GM23248 (cell line): ENCODE measurements at regions not wholly inside any gene's neighbourhood (a gene's known extent, or its start where the extent isn't known, plus 50 kb on each side); places are given as distances from the start of the nearest gene placed in this dataset.

Source experiments
- EZH2 ChIP-seq: fragments of 200-600 bp; sonication (generic); IDR thresholded peaks from 2 replicates; pipeline ENCODE4 v1.6.1; 2018; ENCODE audit warnings: antibody characterized with exemption, mild to moderate bottlenecking; ENCODE audit not compliant: insufficient read depth, poor library complexity, severe bottlenecking
- EZH2phosphoT487 ChIP-seq: fragments of 200-600 bp; sonication (generic); IDR thresholded peaks from 2 replicates; pipeline ENCODE4 v1.6.1; 2018; ENCODE audit warnings: antibody characterized with exemption, moderate library complexity, mild to moderate bottlenecking, low read depth; ENCODE audit not compliant: insufficient read depth

DNA sequence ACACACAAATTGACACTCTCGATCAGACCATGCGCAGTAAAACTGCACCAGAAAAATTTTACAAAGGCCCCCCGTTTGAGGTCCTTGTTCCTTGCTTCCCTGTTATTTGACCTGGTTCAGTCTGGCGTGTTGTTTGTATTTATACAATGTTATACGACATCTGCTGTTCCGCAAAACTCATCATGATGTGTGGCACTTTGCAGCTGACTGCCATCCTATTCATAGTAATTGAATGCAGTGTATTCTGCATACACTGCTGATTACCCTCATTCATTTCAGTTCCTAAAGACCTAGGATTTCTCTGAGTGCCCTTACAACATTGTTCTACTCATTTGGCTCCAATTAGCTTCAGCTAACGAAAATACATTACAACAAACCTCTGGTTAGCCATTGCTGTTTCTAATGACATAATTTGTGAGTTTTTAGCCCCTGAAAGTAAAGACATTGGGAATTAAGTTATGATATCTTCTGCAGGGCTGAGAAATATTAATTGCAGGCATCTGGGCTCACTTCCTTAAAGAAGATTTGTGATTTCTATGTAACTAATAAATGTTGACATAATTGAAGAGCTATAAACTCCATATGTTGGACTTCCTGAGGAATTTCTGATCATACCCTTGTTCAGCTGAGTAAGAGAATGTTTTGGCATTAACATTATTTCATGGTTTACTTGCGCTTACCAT, 75.7 kb downstream of the C3orf38 start:
- TF ChIP-seq EZH2 = no peak
- no peak for TF ChIP-seq EZH2phosphoT487
